LNCAP (cell line): ENCODE measurements at regions not wholly inside any gene's neighbourhood (a gene's known extent, or its start where the extent isn't known, plus 50 kb on each side); places are given as distances from the start of the nearest gene placed in this dataset.

Experiments used
- CTCF ChIP-seq: fragments of 450-650 bp; IDR thresholded peaks from 2 replicates; pipeline ENCODE4 v1.5.1; 2017; ENCODE audit warnings: mild to moderate bottlenecking

- TF ChIP-seq CTCF: peak; percentile 73
These were observed 118.0 kb upstream of the CRHR1 start for GRCh38 chr17:45666046-45666600.

- TF ChIP-seq CTCF: no peak
These were observed 117.5 kb upstream of the CRHR1 start for GRCh38 chr17:45666641-45667040.

GRCh38 chr17:45667591-45668171, 116.4 kb upstream of the CRHR1 start:
- TF ChIP-seq CTCF: no peak

- TF ChIP-seq CTCF: no peak
These were observed 115.8 kb upstream of the CRHR1 start for GRCh38 chr17:45668316-45668715.

- no peak for TF ChIP-seq CTCF
These were observed 111.8 kb upstream of the CRHR1 start for GRCh38 chr17:45672301-45672700.

- no peak for TF ChIP-seq CTCF
These were observed 111.3 kb upstream of the CRHR1 start for GRCh38 chr17:45672792-45673191.

- no peak for TF ChIP-seq CTCF
These were observed 109.1 kb upstream of the CRHR1 start for GRCh38 chr17:45675012-45675411.

- no peak for TF ChIP-seq CTCF
These were observed 108.2 kb upstream of the CRHR1 start for GRCh38 chr17:45675892-45676291.
